K562 (cell line): ENCODE measurements at regions not wholly inside any gene's neighbourhood (a gene's known extent, or its start where the extent isn't known, plus 50 kb on each side); places are given as distances from the start of the nearest gene placed in this dataset.

Source experiments
- ATAC-seq: fragments of 200-7000 bp; cut with Tn5 transposase; 3 replicates; pipeline ENCODE4 v1.9.1; 2020; ENCODE audit warnings: moderate library complexity
- BruUV-seq: library from RNA; stranded (reverse); fragments of 400-500 nt; replicated peaks from 2 replicates; lab custom pipeline; 2021; lab: Mats Ljungman, UMichigan
- CTCF ChIA-PET: fragments of 300-600 bp; formaldehyde crosslinking; extraction: SDS; loops from one replicate; lab custom pipeline; 2021; ENCODE audit warnings: low intra/inter-chr PET ratio; lab: Yijun Ruan, JAX
- POLR2A ChIA-PET: fragments of 300-600, 350-650 bp; sonication (Branson Sonifier 250); formaldehyde crosslinking; extraction: SDS; loops from one replicate; lab custom pipeline; 2021; ENCODE audit warnings: antibody characterized with exemption, inconsistent platforms; lab: Yijun Ruan, JAX
- DNase-seq, 4 experiments: peaks; one replicate each; pipeline versions ENCODE4 v3.0.0 to v3.0.0-alpha.2; 2011 to 2018; ENCODE audit warnings: low spot score in 3 of 4, mixed read lengths in 3 of 4; ENCODE audit errors: extremely low read depth in 1 of 4
- FAIRE-seq: peaks from 2 replicates; lab custom pipeline; 2011; peaks lifted over from hg19 to GRCh38; lab: Jason Lieb, UNC
- H2AFZ ChIP-seq: 2 replicates; pipeline ENCODE4 v1.6.0; 2011; ENCODE audit warnings: low read depth, low read length, control low read depth, inconsistent platforms
- H3K27ac ChIP-seq: fragments of 200-600 bp; 3 replicates; pipeline ENCODE4 v1.8.0; 2011; ENCODE audit warnings: low read depth, mild to moderate bottlenecking, control low read depth, inconsistent platforms, low read length, moderate library complexity, mixed read lengths; ENCODE audit errors: extremely low read depth
- H3K27me3 ChIP-seq, 2 experiments: fragments of 300-600 bp in 1 of 2; 2 replicates in 1 of 2; 3 replicates in 1 of 2; pipeline versions ENCODE4 v1.6.0 to v1.8.0; 2011; ENCODE audit warnings: inconsistent platforms in 2 of 2, low read length in 2 of 2, mild to moderate bottlenecking in 1 of 2, mixed read lengths in 1 of 2, moderate library complexity in 1 of 2; ENCODE audit not compliant: control insufficient read depth in 2 of 2, insufficient read depth in 2 of 2
- H3K36me3 ChIP-seq: fragments of 300-600 bp; 3 replicates; pipeline ENCODE4 v1.8.0; 2011; ENCODE audit warnings: mild to moderate bottlenecking, low read length, inconsistent platforms; ENCODE audit not compliant: control insufficient read depth, insufficient read depth
- H3K4me1 ChIP-seq, 2 experiments: fragments of 200-600 bp in 1 of 2; replicated peaks in 1 of 2; 2 replicates in 1 of 2; 3 replicates in 1 of 2; pipeline versions ENCODE4 v1.5.1 to v1.8.0; 2011; ENCODE audit warnings: inconsistent platforms in 2 of 2, low read length in 2 of 2, mild to moderate bottlenecking in 1 of 2, mixed read lengths in 1 of 2, moderate library complexity in 1 of 2; ENCODE audit not compliant: control insufficient read depth in 2 of 2, insufficient read depth in 2 of 2
- H3K4me2 ChIP-seq: 2 replicates; pipeline ENCODE4 v1.6.1; 2011; ENCODE audit warnings: low read length, control low read depth, inconsistent platforms, mixed read lengths; ENCODE audit not compliant: insufficient read depth
- H3K4me3 ChIP-seq: fragments of 200-600 bp; sonication (generic), shearing (Covaris generic); 2 replicates; pipeline ENCODE4 v1.5.1; 2016; ENCODE audit warnings: control low read depth, inconsistent platforms
- H3K79me2 ChIP-seq: fragments of 200-600 bp; 3 replicates; pipeline ENCODE4 v1.8.0; 2011; ENCODE audit warnings: low read length, inconsistent platforms; ENCODE audit not compliant: control insufficient read depth, insufficient read depth
- H3K9ac ChIP-seq, 2 experiments: 2 replicates each; pipeline versions ENCODE4 v1.6.0 to v1.6.1; 2011; ENCODE audit warnings: low read depth in 2 of 2, low read length in 2 of 2, control low read depth in 1 of 2, inconsistent platforms in 1 of 2, mild to moderate bottlenecking in 1 of 2, mixed read lengths in 1 of 2; ENCODE audit not compliant: insufficient read depth in 1 of 2
- H3K9me1 ChIP-seq: one replicate; pipeline ENCODE4 v1.6.0; 2011; ENCODE audit warnings: inconsistent platforms, mild to moderate bottlenecking, low read length, moderate library complexity; ENCODE audit not compliant: control insufficient read depth, insufficient read depth
- H3K9me3 ChIP-seq: replicated peaks from 2 replicates; pipeline ENCODE4 v1.5.1; 2011; ENCODE audit warnings: low read depth, low read length, inconsistent platforms; ENCODE audit not compliant: control insufficient read depth, insufficient read depth
- H4K20me1 ChIP-seq: replicated peaks from 2 replicates; pipeline ENCODE4 v1.6.1; 2011; ENCODE audit warnings: low read length, inconsistent platforms, mixed read lengths; ENCODE audit not compliant: control insufficient read depth, insufficient read depth
- ATF1 ChIP-seq, 2 experiments: fragments of 450-650 bp in 1 of 2; IDR thresholded peaks; 2 replicates each; pipeline ENCODE4 v1.6.1; 2016; ENCODE audit warnings: missing compliant biosample characterization in 1 of 2, missing genetic modification characterization in 1 of 2
- C11orf30 ChIP-seq: fragments of 450-650 bp; IDR thresholded peaks from 2 replicates; pipeline ENCODE4 v1.6.1; 2016; ENCODE audit warnings: low read depth, mild to moderate bottlenecking
- CREBBP ChIP-seq: IDR thresholded peaks from one replicate; pipeline ENCODE4 v1.6.1; 2012; ENCODE audit warnings: low read depth, mild to moderate bottlenecking, control low read depth, inconsistent platforms, low read length
- FOXJ2 ChIP-seq: fragments of 200-800 bp; sonication (Bioruptor generic); IDR thresholded peaks from 2 replicates; pipeline ENCODE4 v1.6.1; 2016; ENCODE audit warnings: missing genetic modification characterization, missing compliant biosample characterization
- FOXM1 ChIP-seq, 2 experiments: fragments of 450-650 bp in 1 of 2; sonication (generic) in 1 of 2; formaldehyde crosslinking in 1 of 2; IDR thresholded peaks; 2 replicates each; pipeline versions ENCODE4 v1.6.1 to v1.9.0; 2017 to 2022; ENCODE audit warnings: low read depth in 2 of 2, mild to moderate bottlenecking in 2 of 2, missing genetic modification reagents in 1 of 2, moderate library complexity in 1 of 2
- NELFE ChIP-seq: IDR thresholded peaks from 2 replicates; pipeline ENCODE4 v1.6.1; 2011; ENCODE audit warnings: mild to moderate bottlenecking; ENCODE audit not compliant: insufficient read depth, insufficient read length
- SMAD4 ChIP-seq: fragments of 250-450 bp; sonication (Bioruptor Pico); conservative IDR thresholded peaks from 2 replicates; pipeline ENCODE4 v1.8.0; 2021; ENCODE audit warnings: inconsistent platforms, mild to moderate bottlenecking, moderate library complexity
- TAF9B ChIP-seq: fragments of 450-650 bp; IDR thresholded peaks from 2 replicates; pipeline ENCODE4 v1.6.1; 2018; ENCODE audit warnings: mild to moderate bottlenecking; ENCODE audit not compliant: partially characterized antibody
- TFAM ChIP-seq: fragments of 250-450 bp; sonication (Bioruptor Pico); conservative IDR thresholded peaks from 2 replicates; pipeline ENCODE4 v1.5.0; 2021; ENCODE audit warnings: mild to moderate bottlenecking, moderate library complexity
- ZNF184 ChIP-seq: sonication (generic); formaldehyde crosslinking; IDR thresholded peaks from 2 replicates; pipeline ENCODE4 v1.5.0; 2020; ENCODE audit warnings: missing genetic modification reagents
- ZNF436 ChIP-seq: fragments of 250-450, 450-650 bp; sonication (Bioruptor Pico); formaldehyde crosslinking; IDR thresholded peaks from 2 replicates; pipeline ENCODE4 v1.7.0; 2020; ENCODE audit warnings: mild to moderate bottlenecking
- ZNF830 ChIP-seq: fragments of 250-450 bp; sonication (Bioruptor Pico); IDR thresholded peaks from 2 replicates; pipeline ENCODE4 v1.5.0; 2021; ENCODE audit warnings: mild to moderate bottlenecking
- WGBS: fragments of 100-300 bp; shearing (Covaris generic); methylation state at CpG from one replicate; pipeline ENCODE4 v1.1.6; 2016; ENCODE audit warnings: low coverage, mixed read lengths; ENCODE audit not compliant: insufficient coverage; ENCODE audit errors: missing lambda C conversion rate; 5-methylcytosine and 5-hydroxymethylcytosine counted together
- in situ Hi-C: fragments of 300-500 bp; cut with MboI; formaldehyde crosslinking; loops from 4 replicates; pipeline ENCODE4 v1.15.0; 2018; ENCODE audit warnings: inconsistent platforms, mixed read lengths
- intact Hi-C: fragments of 100-400 bp; cut with micrococcal nuclease; formaldehyde crosslinking; loops from 2 replicates; pipeline ENCODE4 v1.14.2; 2022
- TF ChIP-seq, protein P1 (sequence below): fragments of 250-450 bp; sonication (Bioruptor Pico); IDR thresholded peaks from 2 replicates; pipeline ENCODE4 v1.4.0; 2020; ENCODE audit warnings: mild to moderate bottlenecking

GRCh38 chr3:127107491-127108375 is 85.2 kb upstream of the PRR23E start:
- Histone ChIP-seq H3K36me3 (no peaks in the 10 kb centered on the region), H4K20me1 (no peaks in the 10 kb centered on the region), H3K4me3 (no peak overlapping the region), H3K27ac (no peak overlapping the region), H3K9ac (no peak overlapping the region), H3K4me2 (no peak overlapping the region), H3K4me1 (no peaks in the 10 kb centered on the region), H2AFZ (no peak overlapping the region), H3K79me2 (no peaks in the 10 kb centered on the region), H3K9me3 (no peaks in the 10 kb centered on the region), H3K9me1 (no peaks in the 10 kb centered on the region), H3K27me3 (peaks cover 5 to 26% of the 10 kb centered on the region in 2 experiments; a peak in 3 of 5 replicates)
- no peak for FAIRE-seq
- in situ Hi-C loops (no loop called here), intact Hi-C loops (no loop called here)
- CTCF ChIA-PET = no interaction called here
- POLR2A ChIA-PET = no interaction called here
- no peak for DNase-seq
- ATAC-seq = no peak
- TF ChIP-seq ZNF184 (CRISPR knock-in tag) (no peak), ATF1 (CRISPR knock-in tag; IDR thresholded peaks at IDR 0.05) (no peak), ATF1 (tag; IDR thresholded peaks at IDR 0.05) (no peak), SMAD4 (CRISPR knock-in tag) (no peak), FOXJ2 (no peak), TAF9B (no peak), C11orf30 (no peak), NELFE (no peak), ZNF830 (no peak), CREBBP (no peak), ZNF436 (CRISPR knock-in tag) (no peak), TFAM (CRISPR knock-in tag) (no peak), FOXM1 (IDR thresholded peaks at IDR 0.05; ENCODE audit: low read depth) (no peak), FOXM1 (CRISPR knock-in tag; IDR thresholded peaks at IDR 0.05; ENCODE audit: low read depth) (no peak)
- TF ChIP-seq, protein P1, sequence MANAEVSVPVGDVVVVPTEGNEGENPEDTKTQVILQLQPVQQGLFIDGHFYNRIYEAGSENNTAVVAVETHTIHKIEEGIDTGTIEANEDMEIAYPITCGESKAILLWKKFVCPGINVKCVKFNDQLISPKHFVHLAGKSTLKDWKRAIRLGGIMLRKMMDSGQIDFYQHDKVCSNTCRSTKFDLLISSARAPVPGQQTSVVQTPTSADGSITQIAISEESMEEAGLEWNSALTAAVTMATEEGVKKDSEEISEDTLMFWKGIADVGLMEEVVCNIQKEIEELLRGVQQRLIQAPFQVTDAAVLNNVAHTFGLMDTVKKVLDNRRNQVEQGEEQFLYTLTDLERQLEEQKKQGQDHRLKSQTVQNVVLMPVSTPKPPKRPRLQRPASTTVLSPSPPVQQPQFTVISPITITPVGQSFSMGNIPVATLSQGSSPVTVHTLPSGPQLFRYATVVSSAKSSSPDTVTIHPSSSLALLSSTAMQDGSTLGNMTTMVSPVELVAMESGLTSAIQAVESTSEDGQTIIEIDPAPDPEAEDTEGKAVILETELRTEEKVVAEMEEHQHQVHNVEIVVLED (CRISPR knock-in tag) = no peak
- 0% methylated on average over 7 of the region's 10 CpGs for WGBS
- no TSS peak for BruUV-seq
